Nephron progenitor cell (in vitro differentiated cells): ENCODE measurements at regions not wholly inside any gene's neighbourhood (a gene's known extent, or its start where the extent isn't known, plus 50 kb on each side); places are given as distances from the start of the nearest gene placed in this dataset.
A peak's percentile ranks its signal among the peaks of the same experiment; 100 is the strongest.

Experiments
- DNase-seq: peaks from one replicate; pipeline ENCODE4 v3.0.0; 2021
- H3K27ac Mint-ChIP-seq: 2 replicates; pipeline ENCODE4 v1.8.0; 2021; ENCODE audit warnings: mild to moderate bottlenecking, moderate library complexity, mixed read lengths
- H3K27me3 Mint-ChIP-seq: 2 replicates; pipeline ENCODE4 v1.8.0; 2021; ENCODE audit warnings: mild to moderate bottlenecking, low read depth, mixed read lengths; ENCODE audit not compliant: poor library complexity
- H3K36me3 Mint-ChIP-seq: 2 replicates; pipeline ENCODE4 v1.8.0; 2021; ENCODE audit warnings: low read depth, mixed read lengths
- H3K4me1 Mint-ChIP-seq: 2 replicates; pipeline ENCODE4 v1.8.0; 2021; ENCODE audit warnings: mixed read lengths
- H3K4me3 Mint-ChIP-seq: 2 replicates; pipeline ENCODE4 v1.8.0; 2021; ENCODE audit warnings: mild to moderate bottlenecking, moderate library complexity, mixed read lengths
- H3K9me3 Mint-ChIP-seq: 2 replicates; pipeline ENCODE4 v1.8.0; 2021; ENCODE audit warnings: mild to moderate bottlenecking, moderate library complexity, mixed read lengths
- TF ChIP-seq, protein P1 (sequence below): fragments of 200-600 bp; sonication (generic); IDR thresholded peaks from 2 replicates; pipeline ENCODE4 v1.5.0; 2021; ENCODE audit warnings: antibody characterized with exemption

GRCh38 chr1:69485616-69486015 lies 82.1 kb upstream of the LRRC7 start:
- TF ChIP-seq, protein P1, sequence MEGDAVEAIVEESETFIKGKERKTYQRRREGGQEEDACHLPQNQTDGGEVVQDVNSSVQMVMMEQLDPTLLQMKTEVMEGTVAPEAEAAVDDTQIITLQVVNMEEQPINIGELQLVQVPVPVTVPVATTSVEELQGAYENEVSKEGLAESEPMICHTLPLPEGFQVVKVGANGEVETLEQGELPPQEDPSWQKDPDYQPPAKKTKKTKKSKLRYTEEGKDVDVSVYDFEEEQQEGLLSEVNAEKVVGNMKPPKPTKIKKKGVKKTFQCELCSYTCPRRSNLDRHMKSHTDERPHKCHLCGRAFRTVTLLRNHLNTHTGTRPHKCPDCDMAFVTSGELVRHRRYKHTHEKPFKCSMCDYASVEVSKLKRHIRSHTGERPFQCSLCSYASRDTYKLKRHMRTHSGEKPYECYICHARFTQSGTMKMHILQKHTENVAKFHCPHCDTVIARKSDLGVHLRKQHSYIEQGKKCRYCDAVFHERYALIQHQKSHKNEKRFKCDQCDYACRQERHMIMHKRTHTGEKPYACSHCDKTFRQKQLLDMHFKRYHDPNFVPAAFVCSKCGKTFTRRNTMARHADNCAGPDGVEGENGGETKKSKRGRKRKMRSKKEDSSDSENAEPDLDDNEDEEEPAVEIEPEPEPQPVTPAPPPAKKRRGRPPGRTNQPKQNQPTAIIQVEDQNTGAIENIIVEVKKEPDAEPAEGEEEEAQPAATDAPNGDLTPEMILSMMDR = no peak
- H3K27ac Mint-ChIP-seq = peak overlapping the region; percentile 21
- H3K36me3 Mint-ChIP-seq = no peaks in the 10 kb centered on the region
- peaks cover 3% of the 10 kb centered on the region for H3K27me3 Mint-ChIP-seq
- DNase-seq = no peak
- H3K4me1 Mint-ChIP-seq = no peaks in the 10 kb centered on the region
- H3K9me3 Mint-ChIP-seq = peaks cover 11% of the 10 kb centered on the region
- no peak overlapping the region for H3K4me3 Mint-ChIP-seq

GRCh38 chr1:69491416-69491815 lies 76.3 kb upstream of the LRRC7 start:
- no peak for DNase-seq
- H3K27ac Mint-ChIP-seq = no peak overlapping the region

DNA sequence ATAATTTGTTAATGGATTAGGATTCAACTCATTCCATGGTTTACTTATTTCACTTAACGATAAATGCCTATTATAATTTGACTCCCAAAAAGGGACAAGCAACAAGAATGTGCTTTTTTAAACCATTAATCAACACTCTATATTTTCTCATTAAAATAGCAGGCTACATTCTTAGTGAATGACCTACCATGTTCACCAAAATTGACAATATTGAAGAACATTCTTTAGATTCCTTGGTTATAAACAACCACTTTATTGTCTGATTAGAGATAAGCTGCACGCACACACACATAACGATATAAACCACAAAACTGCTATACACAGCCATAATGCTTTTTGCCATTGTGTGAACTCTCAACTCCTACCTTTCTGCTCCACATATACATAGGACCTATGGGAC lies 75.4 kb upstream of the LRRC7 start:
- Mint-ChIP-seq H3K27ac (no peak overlapping the region), H3K4me1 (no peaks in the 10 kb centered on the region), H3K27me3 (peaks cover 3% of the 10 kb centered on the region), H3K9me3 (peaks cover 8% of the 10 kb centered on the region), H3K36me3 (no peaks in the 10 kb centered on the region), H3K4me3 (no peak overlapping the region)
- DNase-seq = no peak
- TF ChIP-seq, protein P1 = no peak

More at GRCh38 chr1:69491416-69491815, 76.3 kb upstream of the LRRC7 start:
- Mint-ChIP-seq H3K4me1 (no peaks in the 10 kb centered on the region), H3K36me3 (no peaks in the 10 kb centered on the region), H3K4me3 (no peak overlapping the region), H3K27me3 (peaks cover 3% of the 10 kb centered on the region), H3K9me3 (peaks cover 8% of the 10 kb centered on the region)
- TF ChIP-seq, protein P1 = no peak

GRCh38 chr1:69494221-69494620 lies 73.5 kb upstream of the LRRC7 start:
- Mint-ChIP-seq H3K4me3 (no peak overlapping the region), H3K9me3 (no peaks in the 10 kb centered on the region), H3K4me1 (no peaks in the 10 kb centered on the region), H3K27me3 (no peaks in the 10 kb centered on the region), H3K27ac (no peak overlapping the region), H3K36me3 (no peaks in the 10 kb centered on the region)
- no peak for DNase-seq
- TF ChIP-seq, protein P1 = no peak

DNA sequence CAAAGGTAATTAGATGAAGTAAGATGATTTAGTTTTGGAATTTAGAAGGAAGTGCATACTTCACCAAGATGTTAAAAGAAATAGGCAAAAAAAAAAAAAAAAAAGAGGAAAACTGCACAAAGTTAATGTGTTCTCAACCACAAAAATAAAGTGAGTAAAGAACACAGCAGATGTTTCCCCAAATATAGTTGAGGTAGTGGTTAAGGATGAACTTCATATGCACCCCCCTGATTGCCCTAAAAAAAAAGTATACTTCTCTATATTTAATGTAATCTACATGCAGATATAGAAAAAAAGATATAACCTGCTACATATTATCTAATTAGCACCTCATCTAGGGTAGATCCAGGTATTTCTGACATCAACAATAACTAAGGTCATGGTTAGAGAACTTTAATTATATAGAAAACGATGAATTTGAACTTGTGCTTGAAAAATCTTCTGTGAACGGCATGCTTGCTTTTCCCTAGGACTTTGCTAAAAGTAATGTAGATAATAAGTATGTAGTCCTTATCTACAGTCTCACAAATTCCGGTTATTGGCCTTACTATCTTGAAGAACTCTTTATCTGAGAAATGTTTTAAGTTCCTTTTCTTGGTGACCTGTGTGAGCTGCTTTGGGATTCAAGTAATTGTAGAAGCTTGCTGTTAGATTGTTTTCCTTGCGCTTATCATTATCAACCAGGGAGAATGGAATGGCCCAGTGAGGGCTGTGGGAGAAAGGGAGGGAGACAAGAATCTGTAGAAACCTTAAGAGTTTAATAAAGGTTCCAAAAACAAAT lies 70.1 kb upstream of the LRRC7 start:
- H3K4me3 Mint-ChIP-seq = no peak overlapping the region
- no peak for DNase-seq
- H3K9me3 Mint-ChIP-seq = no peaks in the 10 kb centered on the region

More for the DNA sequence above, 70.1 kb upstream of the LRRC7 start:
- Mint-ChIP-seq H3K4me1 (no peaks in the 10 kb centered on the region), H3K27me3 (no peaks in the 10 kb centered on the region), H3K27ac (no peak overlapping the region), H3K36me3 (no peaks in the 10 kb centered on the region)
- TF ChIP-seq, protein P1 = no peak
